IPS-18c (cell line): ENCODE measurements at regions not wholly inside any gene's neighbourhood (a gene's known extent, or its start where the extent isn't known, plus 50 kb on each side); places are given as distances from the start of the nearest gene placed in this dataset.

Experiments used
- H3K4me3 ChIP-seq: 2 replicates; pipeline ENCODE4 v1.7.0; 2013; ENCODE audit warnings: low read depth, mild to moderate bottlenecking, low read length, moderate library complexity; ENCODE audit not compliant: insufficient read depth
- H3K9me3 ChIP-seq: one replicate; pipeline ENCODE4 v1.6.1; 2013; ENCODE audit warnings: mild to moderate bottlenecking, low read length, moderate library complexity; ENCODE audit not compliant: control insufficient read depth, insufficient read depth

GRCh38 chr2:156046900-156047299 lies 285.6 kb downstream of the NR4A2 start:
- H3K4me3 ChIP-seq, result no peak overlapping the region
- H3K9me3 ChIP-seq, result no peaks in the 10 kb centered on the region

DNA sequence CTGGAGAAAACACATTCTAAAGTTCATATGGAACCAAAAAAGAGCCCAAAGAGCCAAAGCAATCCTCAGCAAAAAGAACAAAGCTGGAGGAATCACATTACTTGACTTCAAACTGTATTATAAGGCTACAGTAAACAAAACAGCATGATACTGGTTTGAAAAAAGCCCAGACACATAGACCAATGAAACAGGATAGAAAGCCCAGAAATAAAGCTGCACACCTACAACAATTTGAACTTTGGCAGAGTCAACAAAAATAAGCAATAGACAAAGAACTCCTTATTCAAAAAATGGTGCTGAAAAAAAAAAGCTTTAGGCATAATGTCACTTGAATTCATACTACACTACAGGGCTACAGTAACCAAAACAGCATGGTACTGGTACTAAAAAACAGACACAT lies 289.6 kb downstream of the NR4A2 start:
- H3K9me3 ChIP-seq, result no peaks in the 10 kb centered on the region
- H3K4me3 ChIP-seq, result no peak overlapping the region

DNA sequence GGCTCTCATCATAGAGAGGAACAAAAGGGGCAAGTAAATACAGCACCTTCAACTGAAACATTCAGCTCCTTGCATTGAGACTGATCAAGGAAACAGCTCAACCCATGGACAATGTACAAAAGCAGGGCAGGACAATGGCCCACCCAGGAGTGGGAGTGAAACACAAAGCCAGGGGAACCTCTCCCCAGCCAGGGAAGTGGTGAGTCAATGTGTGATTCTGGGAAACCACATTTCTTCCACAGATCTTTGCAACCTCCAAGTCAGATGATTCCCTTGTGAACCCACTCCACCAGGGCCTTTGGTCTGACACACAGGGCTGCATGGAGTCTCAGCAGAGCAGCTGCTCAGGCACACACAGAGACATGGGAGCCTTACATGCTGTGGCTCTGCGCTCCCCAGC lies 294.5 kb downstream of the NR4A2 start:
- no peaks in the 10 kb centered on the region for H3K9me3 ChIP-seq
- no peak overlapping the region for H3K4me3 ChIP-seq

GRCh38 chr2:156037482-156037881 lies 295.0 kb downstream of the NR4A2 start:
- Histone ChIP-seq H3K9me3 (no peaks in the 10 kb centered on the region), H3K4me3 (no peak overlapping the region)

GRCh38 chr2:156031121-156031520 lies 301.4 kb downstream of the NR4A2 start:
- no peak overlapping the region for H3K4me3 ChIP-seq
- H3K9me3 ChIP-seq, result no peaks in the 10 kb centered on the region

DNA sequence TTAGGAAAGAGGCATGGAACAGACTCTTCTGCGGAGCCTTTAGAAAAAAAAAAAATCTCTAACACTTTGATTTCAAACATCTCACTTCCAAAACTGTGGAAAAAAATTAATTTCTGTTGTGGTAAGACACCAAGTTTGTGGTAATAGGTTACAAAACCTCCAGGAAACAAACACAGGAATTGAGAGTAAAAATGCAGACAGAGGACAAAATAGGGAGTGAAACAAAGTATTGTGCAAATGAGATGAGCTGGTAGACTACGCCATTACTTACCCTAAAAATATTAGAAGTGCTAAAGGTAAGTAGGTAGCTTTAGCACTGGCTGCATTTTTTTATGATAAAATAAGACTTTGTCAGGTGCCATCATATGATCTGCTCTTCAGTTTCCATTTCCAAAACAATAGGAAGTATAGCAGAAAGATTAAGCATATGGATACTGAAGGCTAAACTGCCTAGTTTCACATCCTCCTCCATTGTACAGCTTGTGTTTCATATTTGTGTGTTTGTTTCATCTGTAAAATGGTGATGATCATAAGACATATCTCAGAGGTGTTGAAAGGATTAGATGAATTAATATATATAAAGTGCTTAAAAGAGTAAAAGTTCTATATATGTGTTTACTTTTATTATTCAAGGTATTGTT lies 309.2 kb downstream of the NR4A2 start:
- no peaks in the 10 kb centered on the region for H3K9me3 ChIP-seq
- H3K4me3 ChIP-seq, result no peak overlapping the region

DNA sequence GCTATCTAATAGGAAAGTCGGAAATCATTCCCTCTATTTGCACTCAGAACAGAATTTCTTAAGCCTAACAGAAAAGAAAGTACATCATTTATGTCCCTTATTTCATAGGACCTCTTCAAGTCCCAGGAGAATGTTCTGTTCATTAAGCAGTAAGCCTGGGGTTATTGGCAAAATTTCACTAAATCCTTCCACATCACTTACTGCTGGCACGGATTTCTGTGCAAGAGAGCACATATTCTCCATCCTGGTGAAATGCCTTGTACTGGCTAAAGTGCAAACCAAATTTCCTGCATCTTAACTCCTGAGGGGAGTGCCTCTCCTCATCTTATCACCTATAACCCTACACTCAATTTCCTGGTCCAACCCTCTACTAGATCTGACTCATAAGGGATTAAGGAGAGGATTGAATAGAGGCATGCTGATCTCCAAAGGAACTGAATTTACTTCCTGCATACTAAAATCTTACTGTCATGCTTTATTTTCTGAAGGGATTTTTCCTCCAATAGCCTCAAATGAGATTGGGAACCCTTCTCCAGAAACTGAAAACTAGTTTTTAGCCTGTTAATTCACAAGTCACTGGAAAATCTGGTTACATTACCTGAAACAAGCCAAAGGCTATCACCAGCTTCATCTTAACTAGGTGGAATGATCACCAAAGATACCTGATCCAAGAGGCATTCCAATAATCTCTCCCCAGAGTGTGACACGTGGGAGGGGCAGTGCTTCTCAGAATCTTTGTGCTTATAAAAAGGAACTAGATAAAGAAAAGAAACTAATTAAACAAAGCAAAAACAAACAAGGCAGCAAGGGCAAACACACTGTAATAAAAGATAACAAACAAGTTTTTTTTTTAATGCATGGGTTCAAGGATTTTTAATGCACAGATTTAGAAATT lies 311.1 kb downstream of the NR4A2 start:
- Histone ChIP-seq H3K4me3 (no peak overlapping the region), H3K9me3 (no peaks in the 10 kb centered on the region)

GRCh38 chr2:156019341-156019740 lies 313.2 kb downstream of the NR4A2 start:
- no peaks in the 10 kb centered on the region for H3K9me3 ChIP-seq

GRCh38 chr2:156017341-156017885 lies 315.1 kb downstream of the NR4A2 start:
- Histone ChIP-seq H3K9me3 (no peaks in the 10 kb centered on the region), H3K4me3 (no peak overlapping the region)

More at GRCh38 chr2:156019341-156019740, 313.2 kb downstream of the NR4A2 start:
- no peak overlapping the region for H3K4me3 ChIP-seq

- Histone ChIP-seq H3K9me3 (peaks cover 3% of the 10 kb centered on the region), H3K4me3 (no peak overlapping the region)
These were observed 323.2 kb downstream of the NR4A2 start for GRCh38 chr2:156009293-156009692.

- H3K9me3 ChIP-seq, result peaks cover 3% of the 10 kb centered on the region
- no peak overlapping the region for H3K4me3 ChIP-seq
These were observed 325.6 kb downstream of the NR4A2 start for GRCh38 chr2:156006721-156007618.

- Histone ChIP-seq H3K4me3 (no peak overlapping the region), H3K9me3 (no peaks in the 10 kb centered on the region)
These were observed 326.4 kb downstream of the NR4A2 start for GRCh38 chr2:156005999-156006712.

DNA sequence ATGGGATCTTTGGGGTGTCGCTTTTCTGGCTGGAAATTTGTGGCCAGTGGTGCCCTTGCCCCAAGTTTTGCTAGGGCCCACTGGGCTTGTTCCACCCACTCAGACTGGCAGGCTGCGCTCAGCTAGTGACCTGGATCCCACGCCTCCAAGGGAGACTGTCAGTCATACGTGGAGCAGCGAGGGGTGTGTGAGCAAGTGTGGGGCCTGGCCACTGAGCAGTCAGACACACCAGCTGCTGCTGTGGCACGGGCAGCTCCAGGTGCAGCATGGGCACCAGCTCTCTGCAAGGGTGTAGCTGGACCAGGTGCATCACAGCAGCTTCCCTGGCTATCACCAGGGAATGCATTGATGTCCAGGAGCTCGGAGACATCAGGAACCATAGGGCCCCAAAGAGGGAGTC lies 327.0 kb downstream of the NR4A2 start:
- Histone ChIP-seq H3K9me3 (no peaks in the 10 kb centered on the region), H3K4me3 (no peak overlapping the region)

DNA sequence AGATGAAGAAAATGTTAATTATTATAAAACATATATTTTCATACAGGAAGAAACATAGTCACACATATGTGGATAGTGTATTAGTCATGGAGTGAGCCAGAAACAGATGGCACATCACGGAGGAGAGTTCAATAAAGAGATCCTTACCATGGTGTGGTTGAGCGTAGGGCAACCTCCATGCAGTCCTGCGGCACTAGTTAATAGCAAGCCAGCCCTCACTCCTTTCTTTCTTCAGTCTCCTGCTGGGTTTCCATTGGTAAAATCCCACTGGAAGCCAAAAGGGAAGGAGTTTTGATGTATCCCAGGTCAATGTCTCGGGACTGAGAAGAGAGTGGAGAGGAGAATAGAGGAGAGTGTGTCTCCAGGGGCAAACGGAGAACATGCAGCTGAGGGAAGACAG lies 328.1 kb downstream of the NR4A2 start:
- H3K4me3 ChIP-seq, result no peak overlapping the region
- H3K9me3 ChIP-seq, result no peaks in the 10 kb centered on the region

- Histone ChIP-seq H3K4me3 (no peak overlapping the region), H3K9me3 (no peaks in the 10 kb centered on the region)
These were observed 328.7 kb downstream of the NR4A2 start for GRCh38 chr2:156003780-156004179.

DNA sequence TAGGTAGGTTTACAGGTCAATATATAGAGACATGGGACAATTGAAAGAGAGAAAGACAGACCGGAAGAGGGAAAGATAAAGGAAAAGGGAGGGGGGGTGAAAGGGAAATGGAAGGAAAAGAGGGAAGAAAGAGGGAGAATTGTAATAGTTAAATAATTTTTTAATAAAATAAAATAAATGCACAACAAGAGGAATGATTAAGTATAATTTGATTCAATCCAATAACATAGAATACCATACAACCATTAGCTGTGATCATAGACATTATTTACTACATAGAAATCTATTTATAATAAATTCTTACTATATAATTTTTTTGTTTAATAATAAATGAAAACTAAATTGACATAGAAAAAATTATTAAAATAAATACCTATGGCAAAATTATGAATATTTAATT lies 330.7 kb downstream of the NR4A2 start:
- no peak overlapping the region for H3K4me3 ChIP-seq
- no peaks in the 10 kb centered on the region for H3K9me3 ChIP-seq

DNA sequence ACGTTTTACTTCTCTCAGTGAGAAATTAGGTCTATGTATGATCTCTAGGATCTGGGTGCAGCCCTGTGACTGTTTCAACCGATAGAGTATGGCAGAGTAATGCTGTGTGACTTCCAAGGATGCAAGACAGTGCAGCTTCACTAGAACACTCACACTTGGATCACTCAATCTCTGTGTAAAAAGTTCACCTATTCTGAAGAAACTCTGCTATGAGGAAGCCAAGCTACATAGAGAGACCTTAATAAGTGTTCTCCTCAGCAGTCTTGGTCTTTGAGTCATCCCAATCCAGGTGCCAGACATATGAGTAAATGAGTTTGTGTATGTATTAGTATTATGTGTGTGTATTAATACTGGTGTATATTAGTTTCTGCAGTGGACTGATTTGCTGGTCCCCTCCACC lies 335.0 kb downstream of the NR4A2 start:
- Histone ChIP-seq H3K9me3 (no peaks in the 10 kb centered on the region), H3K4me3 (no peak overlapping the region)
